SW 1271 (cell line): ENCODE measurements at regions not wholly inside any gene's neighbourhood (a gene's known extent, or its start where the extent isn't known, plus 50 kb on each side); places are given as distances from the start of the nearest gene placed in this dataset.
"Not testable (repeated sequence)": the region's sequence is repeated elsewhere in the genome, so short reads cannot be mapped to it uniquely, and the experiment has no call there.

Experiments used
- DNase-seq, 2 experiments: peaks; one replicate each; lab custom pipeline; 2025; lab: John Stamatoyannopoulos, UW

GRCh38 chr2:156005999-156006712 is 326.4 kb downstream of the NR4A2 start:
- no peak for DNase-seq

- DNase-seq = no peak
These were observed 327.0 kb downstream of the NR4A2 start for GRCh38 chr2:156005531-156005930.

- no peak for DNase-seq
These were observed 328.1 kb downstream of the NR4A2 start for GRCh38 chr2:156004459-156004858.

GRCh38 chr2:156003780-156004179 is 328.7 kb downstream of the NR4A2 start:
- DNase-seq = no peak

- DNase-seq = no peak
These were observed 330.7 kb downstream of the NR4A2 start for GRCh38 chr2:156001851-156002250.

- no peak for DNase-seq
These were observed 335.0 kb downstream of the NR4A2 start for GRCh38 chr2:155997538-155997937.

- no peak for DNase-seq
These were observed 338.2 kb downstream of the NR4A2 start for GRCh38 chr2:155994315-155994714.

GRCh38 chr2:155983845-155984244 is 348.7 kb downstream of the NR4A2 start:
- DNase-seq = no peak

- DNase-seq = no peak
These were observed 350.4 kb downstream of the NR4A2 start for GRCh38 chr2:155982135-155982534.

- DNase-seq = no peak
These were observed 351.5 kb downstream of the NR4A2 start for GRCh38 chr2:155980941-155981560.

GRCh38 chr2:155975734-155976133 is 356.8 kb downstream of the NR4A2 start:
- DNase-seq = no peak

GRCh38 chr2:155972916-155973315 is 359.6 kb downstream of the NR4A2 start:
- no peak for DNase-seq

- not testable (repeated sequence) for DNase-seq
These were observed 366.5 kb downstream of the NR4A2 start for GRCh38 chr2:155966064-155966471.

- no peak for DNase-seq
These were observed 367.0 kb downstream of the NR4A2 start for GRCh38 chr2:155965415-155966063.

- DNase-seq = no peak
These were observed 370.9 kb downstream of the NR4A2 start for GRCh38 chr2:155961641-155962040.

- DNase-seq = no peak
These were observed 373.7 kb downstream of the NR4A2 start for GRCh38 chr2:155958834-155959233.

GRCh38 chr2:155947069-155947468 is 385.5 kb downstream of the NR4A2 start:
- no peak for DNase-seq

GRCh38 chr2:155944218-155944617 is 388.3 kb downstream of the NR4A2 start:
- DNase-seq = no peak

- no peak for DNase-seq
These were observed 402.2 kb downstream of the NR4A2 start for GRCh38 chr2:155930312-155930711.

GRCh38 chr2:155917380-155917779 is 415.1 kb downstream of the NR4A2 start:
- DNase-seq = no peak

GRCh38 chr2:155913356-155913755 is 419.2 kb downstream of the NR4A2 start:
- no peak for DNase-seq

GRCh38 chr2:155908567-155908966 is 424.0 kb downstream of the NR4A2 start:
- DNase-seq = no peak

GRCh38 chr2:155907211-155907610 is 425.3 kb downstream of the NR4A2 start:
- DNase-seq = no peak
